Coronary artery (tissue), 2 donors: ENCODE measurements at regions not wholly inside any gene's neighbourhood (a gene's known extent, or its start where the extent isn't known, plus 50 kb on each side); places are given as distances from the start of the nearest gene placed in this dataset.

Experiments
- DNase-seq: peaks from one replicate; pipeline ENCODE4 v3.0.0-alpha.2; 2017; ENCODE audit warnings: low spot score
- H3K27ac ChIP-seq, 2 donors: fragments of 200-600 bp; sonication (generic); one replicate each; pipeline ENCODE4 v1.5.1; 2016 to 2019
- H3K4me3 ChIP-seq: fragments of 200-600 bp; sonication (generic); 2 replicates; pipeline ENCODE4 v1.5.1; 2016; ENCODE audit warnings: mild to moderate bottlenecking, moderate library complexity
- TF ChIP-seq, protein P1 (sequence below): fragments of 200-600 bp; sonication (generic); IDR thresholded peaks from one replicate; pipeline ENCODE4 v1.5.1; 2019; ENCODE audit warnings: antibody characterized with exemption

GRCh38 chr5:158133369-158133768 is 274.4 kb upstream of the CLINT1 start:
- H3K4me3 ChIP-seq: no peak overlapping the region
- TF ChIP-seq, protein P1, sequence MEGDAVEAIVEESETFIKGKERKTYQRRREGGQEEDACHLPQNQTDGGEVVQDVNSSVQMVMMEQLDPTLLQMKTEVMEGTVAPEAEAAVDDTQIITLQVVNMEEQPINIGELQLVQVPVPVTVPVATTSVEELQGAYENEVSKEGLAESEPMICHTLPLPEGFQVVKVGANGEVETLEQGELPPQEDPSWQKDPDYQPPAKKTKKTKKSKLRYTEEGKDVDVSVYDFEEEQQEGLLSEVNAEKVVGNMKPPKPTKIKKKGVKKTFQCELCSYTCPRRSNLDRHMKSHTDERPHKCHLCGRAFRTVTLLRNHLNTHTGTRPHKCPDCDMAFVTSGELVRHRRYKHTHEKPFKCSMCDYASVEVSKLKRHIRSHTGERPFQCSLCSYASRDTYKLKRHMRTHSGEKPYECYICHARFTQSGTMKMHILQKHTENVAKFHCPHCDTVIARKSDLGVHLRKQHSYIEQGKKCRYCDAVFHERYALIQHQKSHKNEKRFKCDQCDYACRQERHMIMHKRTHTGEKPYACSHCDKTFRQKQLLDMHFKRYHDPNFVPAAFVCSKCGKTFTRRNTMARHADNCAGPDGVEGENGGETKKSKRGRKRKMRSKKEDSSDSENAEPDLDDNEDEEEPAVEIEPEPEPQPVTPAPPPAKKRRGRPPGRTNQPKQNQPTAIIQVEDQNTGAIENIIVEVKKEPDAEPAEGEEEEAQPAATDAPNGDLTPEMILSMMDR: no peak
- no peak for DNase-seq
- H3K27ac ChIP-seq: no peak overlapping the region

- no peak overlapping the region for H3K27ac ChIP-seq
- no peak overlapping the region for H3K4me3 ChIP-seq
- DNase-seq: no peak
- TF ChIP-seq, protein P1: no peak
Measured at GRCh38 chr5:158127536-158127935, 268.6 kb upstream of the CLINT1 start.

- no peak overlapping the region for H3K27ac ChIP-seq
- DNase-seq: no peak
- no peak overlapping the region for H3K4me3 ChIP-seq
- TF ChIP-seq, protein P1: no peak
Measured at GRCh38 chr5:158126442-158127405, 267.8 kb upstream of the CLINT1 start.

- TF ChIP-seq, protein P1: no peak
- H3K27ac ChIP-seq: no peak overlapping the region
- H3K4me3 ChIP-seq: no peak overlapping the region
- no peak for DNase-seq
Measured at GRCh38 chr5:158124606-158125316, 265.8 kb upstream of the CLINT1 start.

GRCh38 chr5:158123595-158123994 is 264.6 kb upstream of the CLINT1 start:
- Histone ChIP-seq H3K4me3 (no peak overlapping the region), H3K27ac (no peak overlapping the region)
- TF ChIP-seq, protein P1: no peak
- no peak for DNase-seq

DNA sequence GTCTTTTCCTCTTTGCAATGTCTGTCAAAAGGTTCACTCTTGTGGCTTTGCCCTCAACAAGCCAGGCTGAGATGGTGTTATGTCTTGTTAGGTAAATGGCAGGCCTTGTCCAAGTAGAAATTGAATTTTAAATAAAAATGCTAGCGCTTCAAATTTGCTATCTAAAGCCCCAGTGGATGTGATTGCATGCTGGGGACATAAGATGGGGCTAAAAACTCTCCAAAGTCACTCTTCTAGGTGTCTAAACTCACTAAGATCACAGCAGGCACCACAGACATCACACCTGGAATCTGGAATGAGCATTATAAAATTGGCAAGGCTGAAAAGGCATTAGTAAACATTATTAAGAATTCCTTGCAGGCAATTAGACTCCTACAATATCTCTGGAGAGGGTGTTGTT is 262.7 kb upstream of the CLINT1 start:
- H3K27ac ChIP-seq: no peak overlapping the region

More for the DNA sequence above, 262.7 kb upstream of the CLINT1 start:
- DNase-seq: no peak
- TF ChIP-seq, protein P1: no peak
- H3K4me3 ChIP-seq: no peak overlapping the region
